IPS-18a (cell line): ENCODE measurements at regions not wholly inside any gene's neighbourhood (a gene's known extent, or its start where the extent isn't known, plus 50 kb on each side); places are given as distances from the start of the nearest gene placed in this dataset.

Source experiments
- H3K27ac ChIP-seq: one replicate; pipeline ENCODE4 v1.5.1; 2013; ENCODE audit warnings: low read length
- H3K27me3 ChIP-seq: one replicate; pipeline ENCODE4 v1.6.1; 2013; ENCODE audit warnings: mild to moderate bottlenecking, low read length; ENCODE audit not compliant: control insufficient read depth, insufficient read depth
- H3K36me3 ChIP-seq: one replicate; pipeline ENCODE4 v1.6.1; 2013; ENCODE audit warnings: low read depth, low read length; ENCODE audit not compliant: control insufficient read depth
- H3K4me1 ChIP-seq: one replicate; pipeline ENCODE4 v1.6.1; 2013; ENCODE audit warnings: low read depth, low read length; ENCODE audit not compliant: control insufficient read depth
- H3K4me3 ChIP-seq: one replicate; pipeline ENCODE4 v1.5.1; 2013; ENCODE audit warnings: low read length
- H3K9ac ChIP-seq: one replicate; pipeline ENCODE4 v1.6.1; 2013; ENCODE audit warnings: mild to moderate bottlenecking, low read length, moderate library complexity
- H3K9me3 ChIP-seq: one replicate; pipeline ENCODE4 v1.6.1; 2013; ENCODE audit warnings: low read depth, low read length; ENCODE audit not compliant: control insufficient read depth

DNA sequence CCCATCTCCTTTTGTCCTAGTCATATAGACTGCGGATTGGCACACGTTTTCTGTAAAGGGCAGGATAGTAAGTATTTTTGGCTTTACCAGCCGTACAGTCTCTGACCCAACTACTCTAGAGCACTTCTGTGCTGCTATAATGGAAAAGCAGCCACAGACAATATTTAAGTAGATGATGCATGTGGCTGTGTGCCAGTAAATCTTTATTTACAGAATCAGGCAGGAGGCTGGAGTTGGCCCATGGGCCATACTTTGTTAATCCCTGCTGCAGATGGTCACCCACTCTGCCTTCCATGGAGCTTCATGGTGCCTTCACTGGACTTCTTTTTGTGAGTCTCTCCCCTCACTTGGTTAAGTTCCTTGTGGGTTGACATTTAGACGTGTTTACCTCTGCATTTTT is 584.5 kb upstream of the TBX3 start:
- Histone ChIP-seq H3K9me3 (no peaks in the 10 kb centered on the region), H3K9ac (no peak overlapping the region), H3K27me3 (no peaks in the 10 kb centered on the region)

DNA sequence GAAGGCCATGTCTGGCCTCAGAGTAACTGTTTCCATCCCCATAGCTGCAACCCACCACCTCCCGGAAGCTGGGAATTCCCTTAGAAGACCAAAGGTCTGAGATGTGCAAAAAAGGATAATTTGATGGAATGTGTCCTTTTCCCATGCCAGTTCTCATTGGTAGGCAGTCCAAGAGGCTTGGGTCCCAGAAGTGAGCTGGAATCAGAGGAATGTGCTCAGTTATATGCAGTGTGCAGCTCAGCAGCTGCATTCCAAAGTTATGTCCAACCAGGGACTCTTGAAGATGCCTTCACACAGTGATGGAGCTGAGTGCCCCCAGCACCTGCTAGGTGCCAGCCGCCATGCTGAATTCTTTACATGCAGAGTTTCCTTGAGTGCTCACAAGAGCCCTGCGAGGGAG is 583.9 kb upstream of the TBX3 start:
- Histone ChIP-seq H3K27me3 (no peaks in the 10 kb centered on the region), H3K27ac (no peak overlapping the region), H3K9ac (no peak overlapping the region), H3K36me3 (no peaks in the 10 kb centered on the region), H3K9me3 (no peaks in the 10 kb centered on the region), H3K4me1 (no peaks in the 10 kb centered on the region), H3K4me3 (no peak overlapping the region)

More for the DNA sequence above, 584.5 kb upstream of the TBX3 start:
- H3K27ac ChIP-seq, result no peak overlapping the region
- H3K4me3 ChIP-seq, result no peak overlapping the region
- H3K36me3 ChIP-seq, result no peaks in the 10 kb centered on the region
- H3K4me1 ChIP-seq, result no peaks in the 10 kb centered on the region

DNA sequence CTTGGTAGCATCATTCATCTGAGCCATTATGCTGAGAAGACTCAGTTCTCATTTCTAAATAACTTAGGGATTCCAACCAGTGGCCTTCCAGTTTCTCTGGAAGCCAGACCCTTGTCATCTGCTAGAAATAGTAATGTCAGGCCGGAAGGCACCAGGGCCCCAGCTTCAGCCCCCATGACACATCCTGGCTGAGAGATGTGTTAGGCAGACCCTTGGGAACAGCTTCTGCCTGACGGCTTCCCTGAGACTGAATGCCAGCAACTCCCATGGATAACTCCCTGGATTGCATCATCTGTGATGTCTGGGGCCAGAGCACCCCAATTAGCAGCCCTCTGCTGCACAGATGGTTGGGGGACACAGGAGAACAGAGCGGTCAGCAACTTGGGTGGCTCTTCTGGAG is 583.5 kb upstream of the TBX3 start:
- H3K27me3 ChIP-seq, result no peaks in the 10 kb centered on the region
- no peaks in the 10 kb centered on the region for H3K4me1 ChIP-seq
- no peak overlapping the region for H3K4me3 ChIP-seq
- H3K9me3 ChIP-seq, result no peaks in the 10 kb centered on the region
- no peak overlapping the region for H3K27ac ChIP-seq
- no peaks in the 10 kb centered on the region for H3K36me3 ChIP-seq
- no peak overlapping the region for H3K9ac ChIP-seq

DNA sequence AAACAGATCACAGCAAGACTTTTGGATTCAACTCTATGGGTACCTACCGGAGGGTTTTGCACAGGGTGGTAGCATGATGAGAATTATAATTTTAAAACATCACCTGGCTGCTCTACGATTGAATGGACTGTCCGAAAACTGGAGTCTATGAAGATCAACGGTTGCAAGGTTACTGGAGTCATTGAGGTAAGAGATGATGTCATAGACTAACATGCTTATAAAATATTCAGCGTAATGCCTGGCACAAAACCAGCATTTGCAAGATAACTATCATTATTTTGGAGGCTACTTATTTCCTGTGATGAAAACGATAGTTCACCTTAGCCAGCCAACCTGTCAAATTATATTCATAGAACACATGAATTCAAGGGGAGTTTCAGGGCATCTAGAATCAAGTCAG is 580.6 kb upstream of the TBX3 start:
- no peaks in the 10 kb centered on the region for H3K9me3 ChIP-seq
- H3K4me3 ChIP-seq, result no peak overlapping the region
- H3K9ac ChIP-seq, result no peak overlapping the region
- H3K4me1 ChIP-seq, result no peaks in the 10 kb centered on the region
- no peak overlapping the region for H3K27ac ChIP-seq
- H3K27me3 ChIP-seq, result no peaks in the 10 kb centered on the region
- H3K36me3 ChIP-seq, result no peaks in the 10 kb centered on the region

DNA sequence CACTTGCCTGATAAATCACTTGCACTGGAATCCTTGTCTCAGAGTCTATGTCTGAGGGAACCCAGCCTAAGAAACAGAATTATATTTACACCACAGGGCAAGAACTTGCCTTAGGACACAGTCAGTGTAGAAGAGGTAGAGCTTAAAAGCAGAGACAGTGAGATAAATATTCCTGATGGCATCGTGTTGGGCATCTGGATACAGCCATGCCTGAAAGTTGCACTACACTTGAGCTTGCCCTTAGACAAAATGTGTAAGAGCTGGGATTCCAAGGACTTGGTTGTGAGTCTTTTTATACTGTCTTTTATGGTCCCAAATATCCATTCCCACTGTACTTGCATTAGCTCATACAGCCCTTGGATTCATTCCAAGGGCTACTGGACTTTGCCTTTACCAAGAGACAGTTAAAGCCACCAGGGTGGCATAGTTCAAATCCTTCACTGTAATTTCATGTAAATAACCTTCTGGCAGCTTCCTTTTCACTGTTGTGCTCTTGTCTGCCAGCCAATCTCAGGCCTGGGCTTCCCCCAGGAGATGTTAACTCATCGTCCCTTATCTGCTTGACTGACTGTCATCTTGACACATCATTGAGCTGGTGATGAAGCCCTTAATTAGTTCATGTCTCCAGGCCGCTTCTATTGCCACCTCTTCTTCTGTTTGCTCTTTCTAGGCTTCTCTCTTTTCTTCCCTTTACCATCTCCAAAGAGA is 577.9 kb upstream of the TBX3 start:
- Histone ChIP-seq H3K4me1 (no peaks in the 10 kb centered on the region), H3K4me3 (no peak overlapping the region), H3K9ac (no peak overlapping the region), H3K9me3 (no peaks in the 10 kb centered on the region), H3K27ac (no peak overlapping the region), H3K36me3 (no peaks in the 10 kb centered on the region), H3K27me3 (no peaks in the 10 kb centered on the region)

DNA sequence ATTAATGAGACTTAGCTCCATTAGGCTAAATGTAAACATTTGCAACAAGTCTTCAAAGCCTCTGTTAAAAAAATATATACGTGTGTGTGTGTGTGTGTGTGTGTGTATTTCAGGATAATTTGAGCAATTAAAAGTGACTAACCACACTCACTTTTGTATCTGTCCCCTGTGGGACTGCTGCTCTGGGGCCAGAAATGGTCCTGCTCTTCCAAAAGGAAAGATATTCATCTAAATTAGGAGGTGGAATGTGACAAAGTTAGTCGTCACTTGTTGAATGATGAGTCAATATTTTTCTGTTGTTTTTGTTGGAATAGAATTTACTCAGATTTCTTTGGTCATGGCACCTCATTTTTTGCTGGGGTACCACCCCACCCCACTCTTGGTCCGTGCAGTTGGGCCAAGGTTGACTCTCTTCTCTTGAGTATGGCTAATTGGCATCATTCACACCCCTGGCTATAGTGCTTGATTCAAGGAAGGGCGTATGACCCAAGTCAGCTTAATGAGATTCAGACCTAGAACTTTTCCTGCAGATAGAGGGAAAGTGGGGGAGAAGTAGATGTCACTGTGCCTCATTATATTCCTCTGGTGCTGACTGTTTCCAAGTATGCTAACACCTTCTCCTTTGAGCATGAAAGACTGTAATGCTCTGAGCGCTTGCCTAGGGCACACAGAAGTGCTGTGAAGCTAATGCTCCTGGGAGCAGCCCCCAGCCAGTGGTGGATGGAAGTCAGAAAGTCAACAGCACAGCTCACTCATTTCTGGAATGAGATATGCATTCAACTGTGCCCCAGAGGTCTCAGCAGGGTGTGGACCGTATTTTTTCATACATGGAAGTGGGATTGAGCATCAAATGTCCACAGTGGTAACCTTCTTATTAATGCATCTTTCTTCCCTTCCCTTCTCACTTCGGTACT is 577.0 kb upstream of the TBX3 start:
- no peaks in the 10 kb centered on the region for H3K27me3 ChIP-seq

DNA sequence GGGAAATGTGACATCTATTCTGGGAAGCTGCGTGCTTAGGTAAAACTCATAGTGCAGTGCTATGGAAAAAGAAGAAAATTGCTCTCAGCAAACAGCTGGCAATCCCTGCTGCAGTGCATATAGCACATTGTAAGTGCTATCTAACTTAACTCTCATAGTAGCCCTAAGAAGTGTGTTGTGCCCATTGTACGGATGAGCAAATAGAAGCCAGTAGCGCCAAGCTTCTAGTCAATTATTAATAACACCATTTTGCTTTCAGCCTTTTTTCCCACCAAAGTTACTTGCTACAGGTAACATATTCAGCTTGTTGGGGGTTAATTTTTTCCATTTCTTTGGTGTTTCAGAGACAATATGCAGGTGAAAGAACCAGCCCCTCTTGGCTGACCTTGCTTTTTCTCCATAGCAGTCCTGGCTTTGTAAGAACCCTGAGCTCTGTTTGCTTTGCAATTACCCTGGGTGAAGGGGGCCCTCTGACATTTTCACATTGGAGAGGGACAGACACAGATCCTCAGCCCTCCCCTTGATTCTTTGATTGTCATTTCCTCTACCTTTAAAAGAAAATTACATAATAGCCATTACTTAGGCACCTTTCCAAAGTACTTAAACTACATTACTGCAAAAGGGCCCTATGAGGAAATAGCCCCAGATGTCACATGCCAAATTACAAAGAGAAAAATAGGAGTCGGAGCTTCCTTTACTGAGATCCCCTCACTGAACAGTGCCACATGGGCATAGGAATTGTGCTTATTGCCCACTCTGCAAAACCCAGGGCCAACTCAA is 576.2 kb upstream of the TBX3 start:
- H3K27me3 ChIP-seq, result no peaks in the 10 kb centered on the region
- no peak overlapping the region for H3K4me3 ChIP-seq
- no peak overlapping the region for H3K27ac ChIP-seq
- H3K36me3 ChIP-seq, result no peaks in the 10 kb centered on the region
- no peak overlapping the region for H3K9ac ChIP-seq
- H3K9me3 ChIP-seq, result no peaks in the 10 kb centered on the region
- no peaks in the 10 kb centered on the region for H3K4me1 ChIP-seq

More for the DNA sequence above, 577.0 kb upstream of the TBX3 start:
- Histone ChIP-seq H3K4me3 (no peak overlapping the region), H3K9me3 (no peaks in the 10 kb centered on the region), H3K36me3 (no peaks in the 10 kb centered on the region), H3K4me1 (no peaks in the 10 kb centered on the region), H3K9ac (no peak overlapping the region), H3K27ac (no peak overlapping the region)

DNA sequence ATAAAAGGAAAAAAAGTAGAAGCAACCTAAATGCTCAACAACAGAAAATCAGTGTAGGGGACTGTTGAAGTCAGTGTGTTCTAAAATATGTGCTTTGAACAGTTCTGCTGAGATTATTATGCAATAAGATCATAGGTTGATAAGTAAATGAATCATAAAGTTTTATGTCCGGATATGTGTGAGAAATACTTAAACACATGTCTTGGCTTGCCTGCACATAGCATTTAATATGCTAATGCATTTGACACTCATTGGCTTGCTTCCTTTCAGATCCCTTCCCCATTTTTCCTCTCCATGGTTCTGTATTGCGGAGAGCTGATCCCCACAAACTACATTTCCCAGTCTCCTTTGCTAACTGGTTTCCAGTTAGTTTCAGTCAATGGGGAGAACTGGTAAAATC is 573.8 kb upstream of the TBX3 start:
- Histone ChIP-seq H3K4me1 (no peaks in the 10 kb centered on the region), H3K27me3 (no peaks in the 10 kb centered on the region), H3K4me3 (no peak overlapping the region), H3K9ac (no peak overlapping the region), H3K9me3 (no peaks in the 10 kb centered on the region), H3K36me3 (no peaks in the 10 kb centered on the region), H3K27ac (no peak overlapping the region)

DNA sequence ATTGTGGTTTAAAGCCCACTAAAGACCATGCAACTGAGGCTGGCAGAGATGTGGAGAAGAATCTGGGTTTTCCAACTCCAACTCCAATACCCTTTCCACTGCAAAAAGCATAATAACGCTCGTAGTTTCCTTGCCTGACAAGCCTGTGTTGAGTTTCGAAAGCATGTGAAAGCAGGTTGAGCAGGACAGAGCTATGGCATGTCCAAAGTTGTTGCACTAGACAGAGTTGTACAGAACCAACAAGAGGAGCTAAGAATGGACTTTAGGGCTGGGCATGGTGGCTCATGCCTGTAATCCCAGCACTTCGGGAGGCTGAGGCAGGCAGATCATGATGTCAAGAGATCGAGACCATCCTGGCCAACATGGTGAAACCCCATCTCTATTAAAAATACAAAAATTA is 572.0 kb upstream of the TBX3 start:
- no peak overlapping the region for H3K4me3 ChIP-seq
- no peak overlapping the region for H3K27ac ChIP-seq
- no peaks in the 10 kb centered on the region for H3K27me3 ChIP-seq
- no peaks in the 10 kb centered on the region for H3K9me3 ChIP-seq
- H3K9ac ChIP-seq, result no peak overlapping the region
- H3K4me1 ChIP-seq, result no peaks in the 10 kb centered on the region
- H3K36me3 ChIP-seq, result no peaks in the 10 kb centered on the region

DNA sequence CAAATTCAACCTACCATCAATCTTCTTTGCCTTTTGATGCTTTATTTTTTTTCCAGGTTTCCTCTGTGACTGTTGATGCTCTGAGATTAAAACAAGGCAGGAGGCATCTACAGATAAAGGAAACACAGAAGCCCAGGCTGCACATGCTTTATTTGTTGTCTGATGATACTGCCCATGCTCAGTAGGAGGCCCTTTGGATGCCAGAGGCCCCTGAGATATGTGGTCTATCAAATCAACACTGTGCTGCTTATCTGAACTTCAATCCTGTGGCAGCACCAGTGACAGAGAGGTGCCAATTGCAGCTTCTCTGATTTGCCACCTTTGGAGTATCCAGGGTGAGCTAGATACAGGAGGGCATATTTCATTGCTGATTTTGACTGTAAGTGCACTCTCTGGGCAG is 571.3 kb upstream of the TBX3 start:
- H3K27ac ChIP-seq, result no peak overlapping the region
- no peaks in the 10 kb centered on the region for H3K4me1 ChIP-seq
- H3K27me3 ChIP-seq, result no peaks in the 10 kb centered on the region
- H3K9ac ChIP-seq, result no peak overlapping the region
- H3K36me3 ChIP-seq, result no peaks in the 10 kb centered on the region
- no peak overlapping the region for H3K4me3 ChIP-seq
- no peaks in the 10 kb centered on the region for H3K9me3 ChIP-seq

DNA sequence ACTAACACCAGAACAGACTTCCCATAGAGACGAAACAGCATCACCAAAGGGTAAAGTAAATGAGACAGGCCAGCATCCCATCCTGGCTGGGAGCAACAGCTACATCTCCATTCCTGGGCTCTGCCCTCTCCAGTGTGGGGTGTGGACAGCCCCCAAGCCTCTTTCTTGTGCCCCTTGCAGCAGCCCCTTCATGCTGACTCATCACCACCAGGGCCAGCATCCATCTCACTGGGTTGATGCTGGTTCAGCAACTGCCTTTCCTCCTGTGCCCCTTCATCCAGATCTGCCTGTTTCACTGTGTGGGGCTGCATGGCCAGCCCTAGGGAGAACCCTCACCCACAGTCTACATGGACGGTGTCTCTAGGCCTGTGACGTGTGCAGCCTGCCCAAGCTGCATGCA is 569.1 kb upstream of the TBX3 start:
- Histone ChIP-seq H3K4me3 (no peak overlapping the region), H3K9me3 (no peaks in the 10 kb centered on the region), H3K4me1 (no peaks in the 10 kb centered on the region), H3K9ac (no peak overlapping the region), H3K36me3 (no peaks in the 10 kb centered on the region), H3K27me3 (no peaks in the 10 kb centered on the region), H3K27ac (no peak overlapping the region)
